HUES64 (cell line): ENCODE measurements at regions not wholly inside any gene's neighbourhood (a gene's known extent, or its start where the extent isn't known, plus 50 kb on each side); places are given as distances from the start of the nearest gene placed in this dataset.

Source experiments
- H3K27ac ChIP-seq: 2 replicates; pipeline ENCODE4 v1.7.0; 2013; ENCODE audit warnings: low read depth, low read length, inconsistent platforms
- H3K27me3 ChIP-seq: 2 replicates; pipeline ENCODE4 v1.6.1; 2013; ENCODE audit warnings: mild to moderate bottlenecking, low read length; ENCODE audit not compliant: insufficient read depth
- H3K36me3 ChIP-seq: 2 replicates; pipeline ENCODE4 v1.6.1; 2013; ENCODE audit warnings: mild to moderate bottlenecking, low read length; ENCODE audit not compliant: insufficient read depth
- H3K4me1 ChIP-seq: 2 replicates; pipeline ENCODE4 v1.6.1; 2013; ENCODE audit warnings: mild to moderate bottlenecking, low read length, moderate library complexity; ENCODE audit not compliant: insufficient read depth
- H3K4me3 ChIP-seq: 2 replicates; pipeline ENCODE4 v1.5.1; 2013; ENCODE audit warnings: mild to moderate bottlenecking, low read length, moderate library complexity
- H3K9ac ChIP-seq: 2 replicates; pipeline ENCODE4 v1.6.1; 2013; ENCODE audit warnings: mild to moderate bottlenecking, low read depth, low read length
- H3K9me3 ChIP-seq: 2 replicates; pipeline ENCODE4 v1.6.1; 2013; ENCODE audit warnings: low read depth, low read length; ENCODE audit not compliant: insufficient read depth
- WGBS: fragments of 150-250, 120-280 bp; methylation state at CpG from one replicate; pipeline ENCODE4 v1.1.7; 2013; ENCODE audit warnings: missing lambda C conversion rate; 5-methylcytosine and 5-hydroxymethylcytosine counted together

DNA sequence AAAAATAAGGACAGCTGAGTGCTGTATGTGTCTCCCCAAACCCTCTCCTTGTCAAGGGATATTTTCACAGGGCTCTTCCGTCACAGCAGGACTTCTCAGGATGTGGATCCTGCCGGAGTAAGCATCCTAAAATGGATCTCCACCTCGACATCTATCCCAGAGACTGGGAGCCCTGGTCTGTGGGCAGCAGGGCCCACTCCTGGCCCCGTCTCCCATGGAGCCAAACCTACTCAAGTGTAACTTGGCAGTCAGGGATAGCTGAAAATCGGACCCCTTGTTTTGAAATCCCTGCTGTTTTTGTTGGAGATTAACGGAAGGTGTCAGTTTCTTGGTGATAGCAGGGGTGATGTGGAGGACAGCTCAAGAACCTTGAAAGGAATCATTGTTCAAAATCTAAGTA is 109.0 kb upstream of the TWIST2 start:
- Histone ChIP-seq H3K36me3 (no peaks in the 10 kb centered on the region), H3K27me3 (no peaks in the 10 kb centered on the region)
- 87% methylated on average over 6 of the region's 6 CpGs for WGBS

DNA sequence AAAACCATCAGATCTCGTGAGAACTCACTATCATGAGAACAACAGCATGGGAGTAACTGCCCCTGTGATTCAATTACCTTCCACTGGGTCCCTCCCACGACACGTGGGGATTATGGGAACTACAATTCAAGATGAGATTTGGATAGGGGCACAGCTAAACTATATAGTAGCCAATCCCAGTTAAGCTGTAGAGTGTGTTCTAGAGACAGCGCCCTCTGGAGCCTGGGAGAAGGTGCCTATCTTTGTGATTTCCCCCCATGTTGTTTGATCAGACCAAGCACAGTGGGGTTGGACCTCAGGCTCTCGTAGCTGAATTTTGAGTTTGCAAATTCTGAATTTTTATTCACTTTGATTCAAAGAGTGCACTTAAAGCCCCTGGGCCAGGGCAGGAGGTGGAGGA is 108.2 kb upstream of the TWIST2 start:
- H3K4me1 ChIP-seq: no peaks in the 10 kb centered on the region
- no peak overlapping the region for H3K9ac ChIP-seq
- H3K27me3 ChIP-seq: no peaks in the 10 kb centered on the region
- H3K9me3 ChIP-seq: no peaks in the 10 kb centered on the region
- no peak overlapping the region for H3K27ac ChIP-seq
- H3K36me3 ChIP-seq: no peaks in the 10 kb centered on the region
- WGBS: 86% methylated on average over 5 of the region's 5 CpGs
- H3K4me3 ChIP-seq: no peak overlapping the region

More for the DNA sequence above, 109.0 kb upstream of the TWIST2 start:
- H3K9me3 ChIP-seq: no peaks in the 10 kb centered on the region
- no peaks in the 10 kb centered on the region for H3K4me1 ChIP-seq
- H3K27ac ChIP-seq: no peak overlapping the region
- H3K9ac ChIP-seq: no peak overlapping the region
- no peak overlapping the region for H3K4me3 ChIP-seq

DNA sequence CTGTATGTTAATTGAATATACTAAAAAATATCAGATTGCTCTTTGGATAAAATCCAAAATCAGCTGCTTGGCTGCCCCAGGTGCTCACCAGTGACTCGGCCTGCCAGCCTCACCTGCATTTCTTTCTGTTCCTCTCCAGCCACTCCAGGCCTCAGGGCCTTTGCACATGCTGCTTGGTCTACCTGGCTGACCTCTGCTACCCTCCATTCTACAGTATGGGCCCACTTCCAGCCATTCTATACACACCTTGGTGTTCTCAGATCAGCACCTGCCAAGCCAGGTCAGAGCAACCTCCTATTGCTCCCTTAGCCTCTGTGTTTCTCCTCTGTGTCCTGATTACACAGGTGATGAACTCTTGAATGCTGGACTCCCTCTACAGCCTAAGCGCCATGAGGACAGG is 106.6 kb upstream of the TWIST2 start:
- no peaks in the 10 kb centered on the region for H3K4me1 ChIP-seq
- no peak overlapping the region for H3K4me3 ChIP-seq
- no peaks in the 10 kb centered on the region for H3K9me3 ChIP-seq
- H3K27me3 ChIP-seq: no peaks in the 10 kb centered on the region
- H3K9ac ChIP-seq: no peak overlapping the region
- H3K36me3 ChIP-seq: no peaks in the 10 kb centered on the region
- WGBS: 90% methylated on average over 2 of the region's 2 CpGs
- H3K27ac ChIP-seq: no peak overlapping the region

DNA sequence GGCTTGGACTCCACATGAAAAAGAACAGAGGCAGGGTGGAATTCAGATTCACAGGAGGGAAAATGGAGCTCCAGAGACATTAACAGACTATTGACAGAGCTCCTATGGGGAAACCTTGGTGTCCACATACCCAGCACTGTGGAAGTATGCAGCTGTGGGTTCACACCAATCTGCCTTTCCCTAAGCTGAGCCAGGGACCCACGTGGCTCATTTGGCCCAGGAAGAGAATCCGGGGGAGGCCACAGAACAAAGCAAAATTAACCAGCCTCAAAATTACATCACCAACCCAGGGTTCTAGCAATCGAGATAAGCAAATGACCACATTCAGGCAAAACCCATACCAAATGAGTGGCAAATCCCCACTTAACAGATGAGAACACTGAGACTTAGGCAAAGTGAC is 105.8 kb upstream of the TWIST2 start:
- Histone ChIP-seq H3K9ac (no peak overlapping the region), H3K27ac (no peak overlapping the region), H3K27me3 (no peaks in the 10 kb centered on the region), H3K4me3 (no peak overlapping the region), H3K36me3 (no peaks in the 10 kb centered on the region), H3K9me3 (no peaks in the 10 kb centered on the region), H3K4me1 (no peaks in the 10 kb centered on the region)
- WGBS: 88% methylated on average over 3 of the region's 3 CpGs

DNA sequence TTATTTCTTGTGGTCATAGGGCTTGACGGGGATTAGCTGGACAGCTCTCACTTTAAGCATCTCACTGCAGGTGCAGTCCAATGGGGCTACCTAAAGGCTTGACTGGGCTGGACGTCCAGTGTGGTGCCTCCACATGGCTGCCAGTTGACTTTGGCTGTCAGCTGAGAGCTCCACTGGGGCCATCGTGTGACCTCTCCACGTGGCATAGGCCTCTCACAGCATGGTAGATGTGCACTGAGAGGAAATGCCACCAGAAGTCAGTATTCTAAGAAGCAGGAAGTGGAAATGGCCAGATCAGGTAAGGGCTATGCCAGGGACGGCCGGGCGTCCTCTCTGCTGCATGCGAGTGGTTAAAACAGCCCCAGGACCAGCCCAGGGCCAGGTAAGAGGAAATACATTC is 105.2 kb upstream of the TWIST2 start:
- H3K27ac ChIP-seq: no peak overlapping the region
- H3K27me3 ChIP-seq: no peaks in the 10 kb centered on the region
- WGBS: 93% methylated on average over 8 of the region's 8 CpGs
- H3K4me3 ChIP-seq: no peak overlapping the region
- H3K9me3 ChIP-seq: no peaks in the 10 kb centered on the region
- no peaks in the 10 kb centered on the region for H3K36me3 ChIP-seq
- H3K9ac ChIP-seq: no peak overlapping the region
- H3K4me1 ChIP-seq: no peaks in the 10 kb centered on the region

DNA sequence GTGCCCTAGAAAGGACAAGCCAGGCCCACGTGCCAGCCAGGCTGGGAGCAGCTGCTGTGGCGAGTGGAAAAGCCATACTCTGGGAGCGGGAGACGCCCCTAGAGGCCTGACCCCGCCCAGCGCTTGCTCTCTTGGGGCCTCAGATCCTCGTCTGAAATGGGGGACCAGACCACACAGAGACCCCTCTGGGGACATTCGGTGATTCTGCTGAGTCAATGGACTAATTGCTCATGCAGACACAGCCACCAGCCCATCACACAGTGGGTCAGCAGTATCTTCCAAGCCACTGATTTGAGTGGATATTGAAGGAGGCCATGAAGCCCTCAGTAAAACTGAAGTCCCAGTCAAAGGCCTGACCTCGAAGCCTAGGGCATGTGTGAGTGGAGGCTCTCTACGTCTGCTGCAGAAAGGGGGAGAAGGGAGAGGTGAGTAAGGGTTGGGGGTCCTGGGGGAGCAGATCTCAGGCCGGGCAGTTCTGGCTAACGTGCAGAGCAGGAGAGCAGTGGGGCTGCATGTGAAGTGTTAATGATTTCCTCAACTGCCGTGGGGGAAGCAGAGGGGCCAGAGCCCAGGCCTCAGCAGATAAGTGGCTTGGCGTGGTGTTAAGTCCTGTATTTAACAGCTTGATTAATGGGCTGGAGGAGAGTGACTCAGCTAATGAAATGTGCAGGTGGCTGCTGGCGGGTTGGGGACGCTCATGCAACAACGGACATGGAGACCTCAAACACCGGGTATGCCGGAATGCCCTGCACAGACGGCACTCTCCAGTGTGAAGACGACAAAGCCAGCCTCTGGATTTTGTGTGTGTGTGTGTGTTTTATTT is 104.4 kb upstream of the TWIST2 start:
- H3K4me3 ChIP-seq: no peak overlapping the region
- H3K9ac ChIP-seq: no peak overlapping the region
- H3K36me3 ChIP-seq: no peaks in the 10 kb centered on the region
- WGBS: 89% methylated on average over 21 of the region's 21 CpGs
- no peaks in the 10 kb centered on the region for H3K27me3 ChIP-seq
- H3K4me1 ChIP-seq: no peaks in the 10 kb centered on the region
- no peaks in the 10 kb centered on the region for H3K9me3 ChIP-seq
- H3K27ac ChIP-seq: no peak overlapping the region

DNA sequence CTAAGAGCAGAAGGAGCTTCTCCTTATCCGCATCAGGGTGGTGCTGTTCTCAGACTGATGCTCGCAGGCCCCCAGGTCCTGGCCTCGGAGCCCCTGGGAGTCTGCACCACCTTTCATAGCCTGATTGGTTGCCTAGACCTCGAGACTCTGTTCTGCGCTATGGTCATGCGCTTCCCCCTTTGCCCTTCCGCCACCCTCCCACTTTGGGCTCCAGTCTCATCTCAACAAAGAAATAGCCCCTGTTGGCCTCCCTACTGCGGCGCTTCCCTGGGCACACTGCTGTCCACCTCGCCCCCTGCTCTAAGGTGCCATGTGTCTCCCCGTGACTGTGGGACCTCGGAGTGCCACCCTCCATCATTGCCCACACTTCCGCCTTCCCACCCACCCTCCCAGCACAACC is 102.9 kb upstream of the TWIST2 start:
- Histone ChIP-seq H3K36me3 (no peaks in the 10 kb centered on the region), H3K9me3 (no peaks in the 10 kb centered on the region), H3K4me3 (no peak overlapping the region), H3K4me1 (no peaks in the 10 kb centered on the region), H3K27me3 (no peaks in the 10 kb centered on the region), H3K27ac (no peak overlapping the region), H3K9ac (no peak overlapping the region)
- WGBS: 94% methylated on average over 13 of the region's 13 CpGs

DNA sequence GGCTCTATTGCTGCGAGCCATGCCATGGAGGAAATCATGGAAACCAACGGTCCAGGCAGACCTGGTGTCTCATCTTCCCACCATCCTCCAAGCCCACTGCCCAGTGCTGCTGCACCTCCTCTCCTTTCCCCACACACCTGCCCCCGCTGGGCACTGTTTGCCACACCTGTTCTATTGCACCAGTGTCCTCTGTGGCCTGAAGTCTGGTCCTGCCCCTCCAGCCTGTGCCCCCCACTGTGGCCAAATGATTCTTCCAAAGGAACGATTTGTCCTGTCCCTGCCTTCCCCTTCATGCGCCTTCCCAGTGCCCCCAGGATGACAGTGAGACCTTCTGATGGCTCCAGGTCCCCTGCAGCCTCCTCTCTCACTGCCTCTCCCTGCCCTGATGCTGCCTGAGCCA is 101.9 kb upstream of the TWIST2 start:
- Histone ChIP-seq H3K4me1 (no peaks in the 10 kb centered on the region), H3K9me3 (0 out of 2 replicates have a peak, but pooled peaks cover 5% of the 10 kb centered on the region), H3K27ac (no peak overlapping the region), H3K27me3 (no peaks in the 10 kb centered on the region), H3K36me3 (no peaks in the 10 kb centered on the region), H3K4me3 (no peak overlapping the region), H3K9ac (no peak overlapping the region)
- 88% methylated on average over 5 of the region's 5 CpGs for WGBS

DNA sequence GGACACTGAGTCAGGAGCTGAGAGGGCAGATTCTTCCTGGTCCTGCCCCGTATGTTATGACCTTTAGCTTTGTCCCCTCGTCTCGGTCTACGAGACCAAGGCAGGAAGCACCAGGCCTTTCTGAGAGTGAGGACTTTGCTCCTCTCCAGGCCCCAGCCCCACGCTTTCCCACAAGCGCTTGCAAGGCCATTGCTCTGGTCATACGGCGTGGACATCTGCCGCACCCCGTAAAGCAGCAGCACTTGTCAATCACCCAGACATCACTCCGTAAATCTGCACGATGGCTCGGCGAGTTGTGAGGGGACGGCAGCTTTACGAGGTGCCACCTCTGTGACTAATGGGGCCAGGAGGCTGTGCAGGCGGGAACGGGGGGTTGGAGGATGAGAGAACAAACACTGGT is 100.8 kb upstream of the TWIST2 start:
- Histone ChIP-seq H3K4me1 (no peaks in the 10 kb centered on the region), H3K9me3 (0 out of 2 replicates have a peak, but pooled peaks cover 5% of the 10 kb centered on the region), H3K4me3 (no peak overlapping the region), H3K9ac (no peak overlapping the region), H3K36me3 (no peaks in the 10 kb centered on the region), H3K27me3 (no peaks in the 10 kb centered on the region), H3K27ac (no peak overlapping the region)
- WGBS: 96% methylated on average over 18 of the region's 18 CpGs

DNA sequence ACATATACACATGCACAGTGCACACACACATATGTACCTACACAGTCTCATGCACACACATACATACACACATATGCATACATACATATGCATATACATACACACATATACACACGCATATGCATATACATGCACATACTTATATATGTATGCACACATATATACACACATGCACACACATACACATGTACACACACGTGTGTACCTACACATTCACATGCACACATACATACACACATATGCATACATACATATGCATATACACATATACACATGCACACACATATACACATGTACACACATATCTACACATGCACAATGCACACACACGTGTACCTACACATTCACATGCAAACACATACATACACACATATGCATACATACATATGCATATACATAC is 100.3 kb upstream of the TWIST2 start:
- 84% methylated on average over 3 of the region's 3 CpGs for WGBS
- Histone ChIP-seq H3K4me3 (no peak overlapping the region), H3K4me1 (no peaks in the 10 kb centered on the region), H3K27me3 (no peaks in the 10 kb centered on the region), H3K9ac (no peak overlapping the region), H3K9me3 (0 out of 2 replicates have a peak, but pooled peaks cover 5% of the 10 kb centered on the region), H3K27ac (no peak overlapping the region), H3K36me3 (no peaks in the 10 kb centered on the region)

DNA sequence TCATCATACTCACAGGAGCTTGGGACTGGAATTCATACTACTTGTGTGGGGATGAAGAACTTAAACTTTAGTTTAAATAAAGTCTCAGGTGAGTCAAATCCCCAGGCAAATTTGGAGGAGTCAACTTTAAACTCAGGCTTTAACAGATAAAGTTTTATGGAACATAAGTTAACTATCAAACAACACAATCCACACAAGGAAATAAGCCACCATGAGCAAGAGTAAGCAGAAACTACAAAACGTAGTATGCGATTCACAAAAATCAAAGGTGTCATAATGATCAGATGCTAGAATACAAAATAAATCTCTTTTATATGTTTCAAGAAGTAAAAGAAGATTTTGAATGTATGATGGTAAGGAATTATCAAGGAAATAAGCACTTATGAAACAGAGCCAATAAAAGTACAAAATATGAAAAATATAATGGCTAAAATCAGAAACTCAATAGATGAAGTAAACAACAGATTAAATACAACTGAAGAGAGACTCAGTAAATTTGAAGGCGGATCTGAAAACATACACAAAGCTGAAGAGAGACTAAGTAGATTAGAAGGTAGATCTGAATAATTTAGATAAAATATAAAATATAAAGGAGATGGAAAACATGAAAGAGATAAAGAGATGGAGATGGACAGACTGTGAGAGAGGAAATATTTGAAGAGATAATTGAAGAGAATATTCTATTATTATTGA is 97.5 kb upstream of the TWIST2 start:
- no peak overlapping the region for H3K9ac ChIP-seq
- H3K4me1 ChIP-seq: no peaks in the 10 kb centered on the region
- H3K36me3 ChIP-seq: no peaks in the 10 kb centered on the region
- 80% methylated on average over 1 of the region's 3 CpGs for WGBS
- H3K27me3 ChIP-seq: no peaks in the 10 kb centered on the region
- H3K27ac ChIP-seq: no peak overlapping the region
- H3K4me3 ChIP-seq: no peak overlapping the region
- 0 out of 2 replicates have a peak, but pooled peaks cover 5% of the 10 kb centered on the region for H3K9me3 ChIP-seq
